ENCODE measurements at regions not wholly inside any gene's neighbourhood (a gene's known extent, or its start where the extent isn't known, plus 50 kb on each side); places are given as distances from the start of the nearest gene placed in this dataset.

DNA sequence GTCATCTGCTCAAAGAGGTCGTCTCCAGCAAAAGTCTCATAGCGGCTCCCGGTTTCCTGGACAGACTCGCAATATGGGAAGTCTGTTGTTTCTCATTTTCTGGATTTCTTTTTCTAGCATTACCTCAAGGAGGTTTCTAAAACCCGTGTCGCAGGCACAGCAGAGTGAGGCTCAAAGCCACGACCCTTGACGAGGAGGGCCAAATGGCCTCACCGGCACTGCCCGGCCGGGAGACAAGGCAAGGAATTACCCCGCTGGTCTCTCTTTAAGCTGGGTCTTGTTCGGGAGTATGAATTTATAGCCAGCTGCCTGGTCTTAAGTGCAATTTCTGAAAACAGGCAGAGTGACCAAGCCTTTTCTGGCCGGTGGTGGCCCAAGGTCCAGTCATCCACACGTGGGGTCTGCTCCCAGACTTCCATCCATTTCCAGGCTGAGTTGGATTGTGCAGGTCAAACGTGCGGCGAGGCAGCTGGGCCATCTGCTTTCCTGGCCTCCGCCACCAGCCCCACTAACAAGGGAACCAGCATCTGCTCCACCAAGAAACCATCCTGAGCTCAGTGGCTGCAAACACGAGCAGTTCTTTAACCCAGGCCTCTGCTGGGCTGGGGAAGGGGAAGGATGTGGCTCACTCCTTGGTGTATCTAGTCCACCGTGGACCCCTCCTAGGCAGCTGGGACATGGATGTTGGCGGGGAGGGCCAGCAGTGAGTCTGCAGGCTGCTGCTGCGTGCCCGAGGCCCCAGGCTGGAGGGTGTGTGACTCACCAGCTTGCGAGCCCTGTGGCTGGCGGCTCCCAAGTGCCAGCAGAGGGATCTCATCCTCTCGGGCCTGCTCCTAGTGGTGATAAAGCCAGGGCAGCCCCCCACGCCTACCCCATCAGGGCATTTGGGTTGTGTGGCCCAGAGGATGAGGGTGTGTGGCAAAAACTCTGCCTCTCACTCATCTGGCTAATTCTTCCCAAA, 55.6 kb upstream of the COL5A1 start (continued):
- TF ChIP-seq MAFK (IDR thresholded peaks at IDR 0.05; ENCODE audit: low read depth, low read length) (no peak), EGR1 (IDR thresholded peaks at IDR 0.05; ENCODE audit: borderline replicate concordance, low read depth, low read length) (no peak), RFX5 (IDR thresholded peaks at IDR 0.05; ENCODE audit: borderline replicate concordance, low read depth, low read length) (no peak)
